GM04504 (cell line): ENCODE measurements at regions not wholly inside any gene's neighbourhood (a gene's known extent, or its start where the extent isn't known, plus 50 kb on each side); places are given as distances from the start of the nearest gene placed in this dataset.
A peak's percentile ranks its signal among the peaks of the same experiment; 100 is the strongest.

Experiments
- DNase-seq: peaks from one replicate; pipeline ENCODE4 v3.0.0-alpha.2; 2012; ENCODE audit warnings: low read depth

DNA sequence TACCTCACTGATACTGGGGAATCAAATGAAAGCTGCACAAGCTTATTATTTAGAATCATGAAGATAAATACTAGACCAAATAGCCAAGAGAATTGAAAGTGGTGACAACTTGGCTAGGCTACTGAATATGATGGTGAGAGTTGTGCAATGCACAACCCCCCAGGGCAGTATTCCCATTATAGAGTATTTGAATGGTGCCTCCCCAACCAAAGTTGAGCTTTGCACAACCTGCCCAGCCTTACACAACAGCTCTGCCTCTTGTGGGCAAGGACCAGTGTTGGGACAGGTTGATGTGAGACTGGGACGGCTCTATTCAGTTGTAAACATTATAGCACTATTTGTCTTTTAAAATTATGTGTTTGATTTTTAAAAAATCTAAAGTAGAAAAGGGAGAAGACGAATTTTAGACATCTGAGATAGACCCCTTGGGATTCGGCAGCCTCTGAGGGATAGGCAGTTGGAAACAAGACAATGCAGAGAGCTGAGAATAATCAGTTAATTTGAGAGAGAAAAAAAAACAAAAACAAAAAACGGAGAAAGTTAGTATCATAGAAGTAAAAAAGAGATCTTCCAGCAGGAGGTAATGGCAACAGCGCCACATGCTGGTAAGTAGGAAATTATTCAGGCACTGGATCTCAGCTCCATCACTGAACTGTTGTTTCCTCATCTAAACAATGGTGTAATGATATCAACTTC lies 91.0 kb upstream of the KCNA3 start:
- peak; percentile 10 for DNase-seq

DNA sequence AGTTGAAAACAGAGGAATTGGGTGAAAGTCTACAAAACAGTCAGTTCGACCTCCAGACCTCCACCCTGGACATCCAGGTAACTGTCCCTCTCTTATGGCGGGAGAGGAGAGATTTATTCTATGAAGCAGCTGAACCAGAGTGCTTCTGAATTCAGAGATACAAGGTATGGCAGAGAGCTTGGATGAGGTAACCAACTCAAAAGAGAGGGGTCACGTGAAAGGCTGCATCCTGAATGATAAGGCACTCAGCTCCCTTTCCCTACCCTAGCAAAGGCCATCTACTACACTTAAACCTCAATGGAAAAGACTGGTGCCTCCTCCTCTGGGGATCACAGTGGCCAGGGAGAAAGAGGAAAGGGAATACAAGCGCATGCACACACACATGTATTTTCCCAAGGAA lies 88.4 kb upstream of the KCNA3 start:
- DNase-seq = no peak

DNA sequence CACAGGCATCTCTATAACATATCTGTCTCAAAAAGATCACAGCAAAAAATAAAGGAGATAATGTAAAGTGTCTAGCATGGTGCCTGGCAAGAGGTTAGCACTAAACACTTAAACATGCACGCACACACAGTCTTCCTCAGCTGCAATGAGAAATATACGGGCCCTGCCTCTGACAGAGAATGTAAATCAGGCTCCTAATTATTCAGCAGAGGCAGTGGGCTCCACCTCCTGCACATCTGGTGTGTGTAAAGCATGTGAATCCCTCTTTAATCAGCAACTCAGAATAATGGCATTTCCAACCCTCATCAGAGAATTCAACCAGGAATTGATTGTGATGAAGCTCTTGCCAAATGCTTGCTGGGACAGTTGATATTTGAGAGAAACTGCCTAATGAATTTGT lies 85.6 kb upstream of the KCNA3 start:
- DNase-seq = no peak

DNA sequence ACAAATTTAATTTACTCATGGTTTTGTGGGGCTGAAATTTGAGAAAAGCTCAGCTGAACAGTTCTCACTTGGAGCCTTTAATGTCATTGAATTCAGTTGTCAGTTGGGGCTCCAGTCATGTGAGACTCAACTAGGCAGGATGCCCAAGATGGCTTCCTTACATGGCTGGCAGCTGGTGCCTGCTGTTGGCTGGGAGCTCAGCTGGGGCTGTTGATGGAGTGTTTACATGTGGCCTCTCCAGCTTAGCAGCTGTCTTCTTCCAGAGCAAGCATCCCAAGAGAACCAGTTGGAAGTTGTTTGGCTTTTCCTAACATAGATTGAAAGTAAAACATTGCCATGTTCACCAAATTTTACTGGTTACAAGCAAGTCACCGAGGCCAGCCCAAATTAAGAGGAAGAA lies 81.8 kb upstream of the KCNA3 start:
- no peak for DNase-seq

DNA sequence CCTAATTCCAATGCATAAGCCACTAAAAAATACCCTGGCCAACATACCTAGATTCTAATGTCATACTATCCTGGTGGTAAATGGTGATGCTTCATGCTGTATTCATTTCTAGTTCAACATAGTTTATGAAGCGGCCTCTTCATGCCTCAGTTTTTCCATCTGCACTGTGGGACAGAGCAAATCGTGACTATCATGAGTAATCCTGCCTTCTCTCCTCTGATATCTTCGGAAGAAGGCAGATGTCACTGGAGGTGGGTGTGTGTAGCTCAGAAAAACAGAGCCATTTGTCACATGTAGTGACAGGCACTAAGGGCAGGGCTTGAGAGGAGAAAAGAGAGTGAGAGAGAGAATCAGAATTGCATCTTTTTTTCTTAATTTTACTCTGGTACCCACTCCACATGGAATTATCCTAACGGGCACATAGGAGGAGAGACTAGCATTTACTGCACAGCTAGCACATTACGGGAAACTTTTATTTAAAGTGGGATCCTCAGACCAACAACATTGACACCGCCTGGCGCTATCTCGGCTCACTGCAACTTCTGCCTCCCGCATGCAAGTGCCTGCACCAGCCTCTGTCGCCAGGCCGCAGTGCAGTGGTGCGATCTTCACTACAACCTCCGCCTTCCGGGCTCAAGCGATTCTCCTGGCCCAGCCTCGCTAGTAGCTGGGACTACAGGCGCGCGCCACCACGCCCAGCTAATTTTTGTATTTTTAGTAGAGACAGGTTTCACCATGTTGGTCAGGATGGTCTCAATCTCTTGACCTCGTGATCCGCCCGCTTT lies 78.4 kb upstream of the KCNA3 start:
- no peak for DNase-seq

DNA sequence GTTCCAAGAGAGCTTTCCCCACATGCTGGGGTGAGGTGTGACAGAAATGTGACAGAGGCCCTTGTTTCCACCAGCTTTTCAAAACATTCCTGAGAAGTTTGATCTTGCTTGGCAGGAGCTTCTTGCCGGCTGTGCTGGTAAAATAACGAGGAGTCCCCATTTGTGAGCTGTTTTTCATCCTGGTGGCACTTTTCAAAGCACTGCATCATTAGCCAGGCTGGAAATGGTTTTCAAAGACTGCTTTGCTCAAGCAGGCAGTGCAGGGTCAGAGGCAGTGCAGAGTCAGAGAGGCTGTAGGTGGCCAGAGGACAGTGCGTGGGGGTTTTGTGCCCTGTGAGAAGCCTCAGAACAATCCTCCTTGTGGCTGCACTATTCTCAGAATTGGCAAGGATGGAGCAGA lies 75.8 kb upstream of the KCNA3 start:
- DNase-seq = no peak

DNA sequence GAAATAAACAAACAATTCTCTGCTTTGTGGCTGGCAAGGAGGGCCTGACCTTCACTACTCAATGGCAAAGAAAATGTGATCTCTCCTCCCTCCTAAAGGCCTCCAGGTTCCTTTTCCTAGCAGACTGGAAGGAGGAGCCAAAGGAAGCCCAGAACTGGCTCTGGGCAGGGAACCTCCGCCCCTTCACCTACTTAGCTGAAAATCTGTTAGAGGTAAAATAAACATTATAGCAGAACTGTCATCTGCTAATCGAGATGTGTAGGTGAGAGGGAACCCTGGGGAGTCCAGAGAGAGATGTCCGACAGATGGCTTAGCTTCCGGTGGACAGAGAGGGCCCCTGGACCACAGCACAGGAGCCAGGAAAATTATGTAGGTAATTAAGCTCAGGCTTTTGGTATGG lies 75.2 kb upstream of the KCNA3 start:
- no peak for DNase-seq

DNA sequence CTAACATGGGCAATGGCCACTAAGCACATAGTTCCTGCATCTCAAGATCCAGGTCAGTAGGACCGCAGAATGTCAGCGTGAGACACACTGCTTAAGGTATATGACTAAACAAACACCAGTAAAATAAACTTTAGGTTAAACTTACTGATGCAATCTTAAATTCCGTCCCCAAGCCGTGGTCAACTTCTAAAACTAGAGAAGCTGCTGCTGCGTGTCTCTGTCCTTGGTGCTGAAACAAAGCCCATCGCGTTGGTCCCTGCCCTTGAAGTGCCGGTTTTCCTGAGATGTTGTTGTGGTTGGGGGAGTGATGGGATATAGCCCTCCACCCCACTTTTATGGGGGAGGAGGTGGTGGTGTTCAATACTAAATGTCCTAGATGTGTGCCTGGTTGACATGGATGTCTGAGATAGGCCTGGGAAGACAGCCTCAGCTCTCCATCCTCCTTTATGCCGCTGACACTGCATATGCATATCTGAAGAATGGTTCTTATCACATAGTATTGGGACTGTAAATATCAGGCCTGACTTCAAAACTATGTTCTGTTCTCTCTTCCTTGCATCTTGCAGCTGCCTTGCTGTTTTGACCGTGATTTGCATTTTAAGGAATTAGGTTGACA lies 72.0 kb upstream of the KCNA3 start:
- peak; percentile 14 for DNase-seq

DNA sequence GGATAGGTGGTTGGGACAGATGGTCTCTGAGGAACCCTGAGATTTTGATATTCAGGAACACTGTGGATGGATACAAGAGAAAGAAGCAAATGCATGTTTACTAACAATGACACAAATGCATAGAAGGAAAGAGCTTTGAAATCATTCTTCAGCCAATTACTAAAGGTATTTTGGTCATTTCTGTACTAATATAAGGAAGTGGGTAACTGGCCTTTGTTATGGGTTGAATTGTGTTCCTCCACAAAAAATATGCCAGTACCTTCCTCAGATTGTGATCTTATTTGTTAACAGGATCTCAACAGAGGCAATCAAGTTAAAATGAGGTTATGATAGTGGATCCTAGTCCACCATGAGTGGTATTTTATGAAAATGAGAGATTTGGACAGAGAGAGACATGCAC lies 68.7 kb upstream of the KCNA3 start:
- DNase-seq = no peak

DNA sequence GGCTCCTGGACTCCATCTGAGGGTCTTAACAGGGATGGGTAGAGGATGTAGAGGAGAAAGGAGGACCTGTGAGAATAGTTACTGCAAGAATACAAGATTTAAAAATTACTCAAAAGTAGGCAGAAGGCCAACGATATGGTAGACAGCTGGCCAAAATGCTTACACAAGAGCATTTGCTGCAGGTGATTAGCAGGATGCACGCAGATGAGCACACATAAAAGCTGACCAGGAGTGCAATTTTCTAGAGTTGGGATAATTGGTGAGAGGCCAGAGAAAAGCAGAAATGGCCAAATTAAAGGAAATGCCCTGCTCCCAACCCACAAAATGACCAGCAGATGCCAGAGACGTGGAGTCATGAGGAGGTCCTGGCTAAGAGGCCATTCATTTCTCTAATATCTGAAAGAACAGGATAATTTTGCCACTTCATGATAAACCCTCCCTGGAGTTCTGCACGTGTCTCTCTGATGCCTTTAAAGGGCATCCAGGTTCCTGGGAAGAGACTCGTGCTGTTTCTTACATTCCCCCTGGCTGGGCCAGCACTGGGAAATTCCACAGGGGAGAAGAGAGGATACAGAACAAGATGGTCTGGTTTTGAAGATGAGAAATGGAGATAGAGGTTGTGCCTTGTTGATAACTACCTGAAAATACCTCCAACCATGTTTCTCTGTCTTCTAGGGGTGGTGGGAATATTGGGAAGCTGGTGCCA lies 62.3 kb upstream of the KCNA3 start:
- no peak for DNase-seq

DNA sequence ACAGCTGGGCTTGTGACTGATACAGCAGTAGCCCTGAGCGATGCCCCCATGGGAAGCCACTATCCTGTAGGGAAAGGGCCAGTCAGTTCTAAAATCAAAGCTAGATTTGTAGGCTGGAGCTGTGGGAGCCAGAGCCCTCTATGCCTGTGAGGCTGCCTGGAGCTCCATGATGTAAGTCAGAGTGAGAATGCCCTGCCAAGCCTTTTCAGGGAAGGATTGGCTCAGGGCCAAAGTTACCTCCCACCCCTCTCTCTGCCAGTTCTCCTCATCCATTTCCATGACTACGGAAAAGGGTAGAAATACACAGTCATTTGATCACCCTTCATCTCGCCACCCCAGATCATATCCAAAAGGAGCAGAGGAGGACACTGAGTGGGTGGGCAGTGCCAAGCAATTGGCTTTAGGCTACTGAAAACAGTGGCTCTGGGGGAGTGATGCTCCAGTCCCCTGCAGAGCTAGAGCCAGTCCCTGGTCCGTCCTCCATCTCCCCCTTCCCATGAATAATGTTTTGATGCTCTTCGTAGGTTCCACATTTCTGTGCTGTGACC lies 59.5 kb upstream of the KCNA3 start:
- no peak for DNase-seq

DNA sequence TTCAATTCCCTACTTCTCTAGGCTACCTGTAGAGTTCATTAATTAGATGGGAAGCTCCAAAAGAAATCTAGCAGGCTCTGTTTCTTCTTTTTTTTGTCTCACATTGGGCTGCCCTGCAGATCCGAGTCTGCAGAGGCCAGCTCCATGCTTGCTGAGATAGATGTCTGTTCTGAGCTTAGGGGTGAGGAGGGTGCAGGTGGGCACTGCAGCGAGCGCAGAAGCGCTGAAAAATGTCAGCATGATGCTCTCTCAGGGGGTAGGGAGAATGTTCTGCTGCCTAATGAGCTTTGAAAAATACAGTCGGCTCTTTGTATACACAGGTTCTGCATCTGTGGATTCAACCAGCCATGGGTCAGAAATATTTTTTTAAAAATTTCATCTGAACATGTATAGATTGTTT lies 56.8 kb upstream of the KCNA3 start:
- DNase-seq = no peak

DNA sequence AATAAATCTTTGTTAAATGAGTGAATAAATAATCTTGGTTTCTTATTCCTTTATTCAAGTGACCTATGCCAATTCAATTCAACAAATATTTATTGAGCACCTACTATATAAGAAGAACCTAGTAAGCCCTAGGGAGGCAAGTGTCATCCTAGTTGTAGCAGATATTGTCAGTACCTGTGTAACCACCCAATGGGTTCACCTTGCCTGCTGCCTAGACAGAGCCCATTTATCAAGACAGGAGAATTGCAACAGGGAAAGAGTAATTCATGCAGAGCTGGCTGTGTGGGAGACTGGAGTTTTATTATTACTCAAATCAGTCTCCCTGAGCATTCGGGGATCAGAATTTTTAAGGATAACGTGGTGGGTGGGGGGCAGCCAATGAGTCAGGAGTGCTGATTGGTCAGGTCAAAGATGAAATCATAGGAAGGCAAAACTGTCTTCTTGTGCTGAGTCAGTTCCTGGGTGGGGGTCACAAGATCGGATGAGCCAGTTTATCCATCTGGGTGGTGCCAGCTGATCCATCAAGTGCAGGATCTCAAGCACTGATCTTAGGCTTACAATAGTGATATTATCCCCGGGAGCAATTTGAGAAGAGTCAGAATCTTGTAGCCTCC lies 53.8 kb upstream of the KCNA3 start:
- no peak for DNase-seq

DNA sequence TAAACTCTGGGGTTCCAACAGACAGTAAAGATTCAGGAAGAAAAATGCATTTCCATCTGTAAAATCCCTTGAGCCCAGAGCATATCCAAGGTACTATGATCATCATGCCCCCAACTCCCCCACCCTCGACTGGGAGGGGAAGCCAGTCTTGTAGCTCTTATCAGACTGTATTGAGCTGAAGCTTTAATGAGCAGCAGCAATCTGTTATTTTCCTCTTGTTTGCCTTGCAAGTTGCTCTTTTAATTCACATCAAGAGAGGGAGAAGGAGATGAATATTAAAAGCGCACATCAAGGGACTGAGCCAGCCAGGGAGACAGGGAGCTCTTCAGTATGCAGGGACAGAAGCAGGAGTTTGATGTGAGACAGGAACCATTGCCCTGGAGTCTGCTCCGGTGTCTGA lies 52.5 kb upstream of the KCNA3 start:
- DNase-seq = no peak

DNA sequence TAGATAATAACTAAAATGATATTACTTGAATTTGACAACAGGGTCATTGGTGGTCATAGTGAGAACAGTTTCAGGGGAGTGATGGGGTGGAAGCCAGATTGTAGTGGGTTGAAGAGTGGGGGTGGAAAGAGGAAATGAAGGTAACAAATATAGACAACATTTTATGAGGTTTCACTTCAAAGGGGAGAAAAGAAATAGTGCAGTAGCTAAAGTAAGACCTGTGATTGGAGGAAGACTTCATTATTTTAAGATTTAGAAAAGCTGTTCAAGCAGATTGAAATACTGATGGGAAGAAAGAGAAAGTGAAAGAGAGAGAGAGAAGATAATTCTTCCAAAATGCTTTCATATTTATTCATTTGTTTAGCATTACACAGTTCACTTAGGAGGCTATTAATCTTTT lies 52.0 kb upstream of the KCNA3 start:
- DNase-seq = no peak
